ENCODE measurements at regions not wholly inside any gene's neighbourhood (a gene's known extent, or its start where the extent isn't known, plus 50 kb on each side); places are given as distances from the start of the nearest gene placed in this dataset.

DNA sequence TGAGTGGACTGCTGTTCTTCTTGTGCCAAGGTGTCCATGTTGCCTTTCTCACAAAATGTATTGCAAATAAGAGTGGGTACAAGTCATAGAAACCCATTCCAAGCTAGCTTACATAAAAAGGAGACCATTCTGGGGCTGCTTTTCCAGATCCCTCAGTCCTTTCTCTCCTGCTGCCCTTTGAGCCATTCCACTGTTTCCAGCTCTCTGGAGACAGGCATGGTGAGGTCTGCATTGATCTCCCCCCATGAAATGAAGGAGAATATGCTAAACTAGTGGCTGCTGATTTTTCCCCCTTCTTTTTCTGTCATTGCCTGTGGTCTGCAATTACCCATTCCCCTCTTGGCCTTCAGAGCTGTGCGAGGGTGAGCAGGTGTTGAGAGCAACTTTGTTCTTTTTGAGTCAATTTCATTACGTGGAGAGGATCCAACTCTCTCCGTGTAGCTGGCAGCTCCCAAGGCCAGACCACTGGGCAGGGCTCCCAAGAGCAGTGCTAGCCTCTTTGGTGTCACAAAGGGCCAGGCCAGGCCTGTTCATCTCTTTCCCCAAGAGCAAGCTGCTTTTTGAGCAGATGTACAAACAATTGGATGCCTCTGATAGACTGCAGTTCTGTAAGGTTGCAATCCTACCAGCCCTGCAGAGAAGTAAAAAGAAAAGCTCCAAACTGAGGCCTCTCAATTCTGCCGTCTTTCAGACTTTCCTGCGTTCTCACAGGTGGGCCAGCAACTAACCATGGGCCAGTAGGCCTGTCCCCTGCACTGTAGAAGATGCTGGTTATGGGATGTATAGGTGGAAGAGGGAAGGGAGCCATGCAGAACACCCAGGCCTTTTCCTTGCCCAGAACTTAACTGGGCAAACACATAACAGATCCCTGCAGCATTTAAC, 96.1 kb upstream of the ARMC2 start:
- DNase-seq, result no peak

DNA sequence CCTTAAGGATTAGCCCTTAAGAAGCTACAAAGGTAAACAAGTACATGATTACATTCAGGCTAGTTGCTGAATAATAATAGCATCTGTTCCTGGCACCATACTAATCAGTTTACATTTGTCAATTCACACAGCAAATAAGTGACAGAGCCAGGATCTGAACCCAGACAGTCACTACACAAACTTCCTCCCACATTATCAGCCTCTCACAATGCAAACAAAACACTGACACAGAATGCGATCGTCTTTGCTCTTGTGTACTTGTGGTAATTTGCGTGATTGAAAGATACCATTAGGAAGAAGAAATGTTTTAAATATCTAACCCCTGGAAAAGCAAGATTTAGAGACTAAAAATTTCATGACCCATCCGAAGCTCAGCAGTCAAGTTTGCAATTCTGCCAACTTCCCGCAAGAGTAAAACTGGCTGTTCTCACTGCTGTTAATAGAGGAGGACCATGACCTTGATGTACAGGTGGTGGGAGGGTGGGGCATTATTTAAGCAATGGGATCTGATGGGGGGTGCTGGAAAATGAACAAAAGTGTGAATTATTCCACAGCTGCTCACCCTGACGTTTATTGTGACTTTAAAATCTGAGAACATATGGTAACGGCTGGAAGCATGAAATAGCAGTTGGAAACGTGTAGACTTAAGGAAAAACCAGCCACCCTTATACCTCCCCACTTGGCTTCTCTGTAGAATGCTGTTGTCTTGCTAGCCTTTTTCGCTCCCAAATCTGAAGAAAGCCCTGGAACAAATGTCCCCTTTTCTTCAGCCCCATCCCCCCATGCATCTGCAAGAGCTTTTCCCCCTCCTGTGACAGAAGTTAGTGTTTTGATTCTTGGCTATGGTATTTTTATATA, 95.3 kb upstream of the ARMC2 start:
- peak; percentile 65 to 93 for DNase-seq

DNA sequence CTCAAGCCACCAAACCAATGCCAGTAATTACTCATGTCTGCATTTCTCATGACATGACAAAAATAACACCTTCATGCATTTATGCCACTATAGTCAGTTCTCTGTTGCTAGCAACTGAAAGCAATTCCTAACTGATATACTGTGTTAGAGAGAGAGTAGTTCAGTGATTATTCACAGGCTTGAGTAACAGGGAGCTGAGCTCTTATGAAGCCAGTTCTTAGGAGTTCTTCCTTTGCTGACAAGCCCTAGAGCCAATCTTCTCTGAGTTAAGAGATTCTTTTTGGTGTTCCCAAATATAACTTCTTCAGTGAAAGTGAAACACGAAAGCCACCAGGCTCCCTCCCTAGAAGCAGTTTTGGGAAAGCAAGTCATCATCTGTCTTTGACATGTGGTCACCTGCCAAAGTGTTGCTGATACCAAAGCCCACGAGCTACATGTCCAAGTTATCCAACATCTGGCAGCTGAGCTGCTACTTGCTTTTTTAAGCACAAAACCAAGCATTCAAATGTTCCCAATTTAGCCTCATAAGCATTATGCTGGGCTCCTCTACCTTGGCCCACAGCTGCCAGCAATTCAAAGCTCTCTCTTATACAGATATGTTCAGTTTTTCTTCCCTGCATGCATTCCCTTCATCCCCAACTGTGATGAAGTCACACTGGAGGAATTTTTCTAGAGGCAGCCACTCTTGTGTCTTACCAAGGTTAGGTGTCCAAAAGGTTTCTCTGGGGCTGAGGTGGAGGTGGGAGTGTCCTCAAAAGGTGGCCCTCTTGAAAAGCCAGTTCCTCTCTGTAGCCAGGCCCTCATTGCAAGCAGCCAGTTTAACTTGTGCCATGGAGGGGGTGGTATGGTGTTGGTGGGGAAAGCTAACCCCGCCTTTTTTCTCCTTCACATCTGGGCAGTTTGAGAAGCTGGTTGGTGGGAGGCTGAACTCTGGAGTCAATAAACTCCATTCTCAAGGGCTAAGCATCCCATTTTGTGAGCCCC, 92.7 kb upstream of the ARMC2 start:
- DNase-seq, result no peak

DNA sequence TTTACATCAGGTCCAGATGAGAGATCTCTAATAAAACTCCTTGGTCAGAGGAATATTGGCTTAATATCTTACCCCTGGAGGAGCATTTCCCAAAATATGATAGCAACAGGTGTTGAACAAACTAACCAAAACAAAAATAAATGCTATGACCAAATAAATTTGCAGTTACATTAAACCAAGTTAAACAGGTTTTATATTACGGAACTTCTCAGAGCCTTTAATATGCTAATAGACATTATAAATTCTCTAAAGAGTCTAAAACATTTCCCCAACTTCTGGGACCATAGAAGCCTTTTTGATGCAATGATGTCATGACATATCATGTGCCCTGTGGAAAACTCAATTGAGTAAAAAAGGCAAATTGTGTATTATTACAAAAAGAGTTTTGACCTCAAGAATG, 90.9 kb upstream of the ARMC2 start:
- DNase-seq, result no peak

DNA sequence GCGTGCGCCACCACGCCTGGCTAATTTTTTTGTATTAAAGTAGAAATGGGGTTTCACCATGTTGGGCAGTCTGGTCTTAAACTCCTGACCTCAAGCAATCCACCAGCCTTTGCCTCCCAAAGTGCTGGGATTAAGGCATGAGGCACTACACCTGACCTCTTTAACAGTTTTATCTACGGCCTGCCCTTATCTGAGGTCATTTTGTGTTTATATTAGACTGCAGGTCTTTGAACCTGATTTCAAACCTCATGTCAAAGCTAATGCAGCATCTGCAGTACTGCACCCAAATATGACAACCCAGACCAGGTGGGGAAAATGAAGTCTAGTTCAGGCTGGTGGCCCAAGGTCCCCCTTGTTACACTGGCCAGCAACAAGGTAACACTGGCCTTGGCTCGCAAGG, 89.3 kb upstream of the ARMC2 start:
- DNase-seq, result no peak

DNA sequence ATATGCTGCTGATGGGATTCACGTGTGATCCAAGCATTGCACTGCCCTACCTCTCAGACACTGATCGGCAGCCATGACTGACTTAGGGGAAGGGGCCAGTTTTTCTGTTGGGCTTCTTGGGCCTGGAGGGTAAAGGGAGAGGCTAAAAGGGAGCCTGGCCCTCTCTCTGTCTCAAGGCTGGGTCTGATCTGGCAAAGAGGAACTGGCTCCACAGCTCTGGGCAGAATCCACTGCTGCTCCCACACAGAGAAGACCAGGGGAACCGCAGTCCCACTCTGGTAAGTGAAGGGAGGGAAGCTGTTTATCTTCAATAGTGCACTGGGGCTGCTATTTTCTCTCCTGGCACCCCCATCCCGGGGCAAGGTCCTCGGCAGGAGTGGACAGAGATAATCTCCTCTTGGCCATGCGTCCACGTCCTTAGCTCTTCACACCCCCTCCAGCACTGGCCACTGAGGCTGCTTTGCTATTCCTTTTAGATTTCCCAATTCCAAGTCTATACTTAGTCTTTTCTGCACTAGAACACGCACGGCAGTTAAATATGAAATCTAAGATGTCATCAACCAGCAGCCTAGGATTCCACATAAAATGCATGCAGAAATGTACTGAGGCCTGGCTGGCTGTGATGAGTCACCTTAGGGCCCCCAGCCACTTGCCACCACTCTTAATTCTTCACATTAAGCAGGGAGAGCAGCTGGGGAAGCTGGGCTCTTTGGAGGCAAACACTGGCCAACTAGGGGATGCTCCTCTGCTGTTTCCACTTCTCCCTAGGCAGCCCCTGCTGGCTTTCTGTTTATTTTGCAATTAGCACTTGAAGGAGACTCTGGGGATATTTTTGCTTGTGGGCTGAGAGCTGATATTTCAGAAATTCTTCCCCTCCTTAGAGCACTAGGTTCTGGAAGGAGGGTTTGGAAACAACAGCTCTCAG, 87.8 kb upstream of the ARMC2 start:
- peak in 1 of 2 experiments; percentile 62 for DNase-seq

DNA sequence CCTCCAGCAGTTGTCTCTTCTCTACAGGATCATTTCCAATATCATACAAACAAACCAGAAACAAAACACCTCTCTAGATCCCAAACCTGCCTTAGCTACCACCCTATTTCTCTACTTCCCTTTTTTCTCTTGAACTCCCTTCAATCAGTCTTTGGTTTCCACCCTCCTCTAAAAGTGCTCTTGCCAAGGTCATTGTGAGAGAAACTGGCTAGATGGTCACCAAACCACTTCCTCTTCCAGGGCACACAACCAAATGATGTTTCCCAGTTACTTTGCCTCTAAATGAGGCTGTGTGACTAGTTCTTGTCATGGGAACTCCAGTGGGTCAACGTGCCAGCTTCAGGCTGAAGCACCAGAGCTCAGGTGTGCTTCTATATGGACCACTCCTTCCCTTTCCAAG, 85.8 kb upstream of the ARMC2 start:
- no peak for DNase-seq

DNA sequence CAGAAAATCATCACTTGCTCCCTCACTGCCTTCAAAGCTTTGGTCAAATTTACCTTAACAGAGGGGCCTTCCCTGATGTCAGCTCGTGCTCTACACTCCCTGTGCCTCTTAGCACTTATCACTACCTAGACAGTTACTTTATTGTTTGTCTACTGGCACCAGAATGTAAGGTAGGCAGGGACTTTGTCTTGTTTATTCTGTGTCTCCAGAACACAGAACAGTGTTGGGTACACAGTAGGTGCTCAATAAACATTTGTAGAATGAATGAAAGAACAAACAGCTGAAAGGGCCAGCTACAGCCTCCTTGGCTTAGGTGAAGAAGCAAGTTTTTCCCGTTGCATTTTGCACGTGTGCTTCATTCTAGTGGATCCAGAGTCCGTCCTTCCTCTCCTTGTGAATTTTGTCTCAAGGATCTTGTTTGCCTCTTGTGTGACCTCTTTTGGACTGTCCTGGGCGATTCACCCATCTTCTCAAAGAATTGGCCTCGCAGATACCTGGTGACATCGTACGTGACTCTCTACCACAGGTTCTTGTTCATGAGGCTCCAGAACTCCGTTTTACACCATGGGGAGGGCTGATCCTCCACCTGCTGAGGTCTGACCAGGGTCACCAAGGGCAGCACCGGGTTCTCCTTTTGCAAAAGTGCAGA, 84.2 kb upstream of the ARMC2 start:
- no peak for DNase-seq

DNA sequence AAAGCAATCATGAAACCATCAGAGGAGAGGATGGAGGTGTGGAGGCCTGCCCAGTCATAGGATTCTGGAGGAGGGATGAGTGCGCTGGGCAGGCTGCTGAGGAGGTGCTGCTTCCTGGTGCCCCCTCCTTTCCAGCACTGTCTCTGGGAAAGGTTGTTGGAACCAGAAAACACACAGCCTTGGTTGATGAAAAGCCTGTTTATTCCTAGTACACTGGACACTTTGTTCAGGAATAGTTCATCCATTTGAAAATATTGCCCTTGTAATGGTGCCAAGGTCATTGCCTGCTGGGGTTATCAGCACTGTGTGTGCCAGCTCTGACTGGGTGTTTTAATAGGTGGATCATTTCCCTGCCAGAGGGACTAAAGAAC, 83.7 kb upstream of the ARMC2 start:
- DNase-seq, result no peak

DNA sequence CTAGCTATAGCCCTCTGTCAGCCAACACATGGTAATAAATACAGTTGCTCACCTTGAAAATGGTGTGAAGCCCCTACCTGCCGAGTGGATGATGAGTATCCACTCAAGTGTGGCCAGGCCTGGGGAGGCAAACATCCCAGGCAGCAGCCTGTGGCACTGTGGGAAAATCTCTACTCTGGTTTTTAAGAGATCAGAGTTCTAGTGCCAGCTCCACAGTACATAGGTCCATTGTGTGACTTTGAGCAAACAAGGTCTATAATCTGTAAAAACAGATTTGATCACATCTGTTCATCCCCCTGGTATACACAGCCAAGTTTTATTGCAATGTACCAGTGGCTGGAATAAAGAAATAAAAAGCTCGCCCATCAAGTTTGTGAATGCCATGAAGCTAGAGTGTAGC, 82.7 kb upstream of the ARMC2 start:
- no peak for DNase-seq

DNA sequence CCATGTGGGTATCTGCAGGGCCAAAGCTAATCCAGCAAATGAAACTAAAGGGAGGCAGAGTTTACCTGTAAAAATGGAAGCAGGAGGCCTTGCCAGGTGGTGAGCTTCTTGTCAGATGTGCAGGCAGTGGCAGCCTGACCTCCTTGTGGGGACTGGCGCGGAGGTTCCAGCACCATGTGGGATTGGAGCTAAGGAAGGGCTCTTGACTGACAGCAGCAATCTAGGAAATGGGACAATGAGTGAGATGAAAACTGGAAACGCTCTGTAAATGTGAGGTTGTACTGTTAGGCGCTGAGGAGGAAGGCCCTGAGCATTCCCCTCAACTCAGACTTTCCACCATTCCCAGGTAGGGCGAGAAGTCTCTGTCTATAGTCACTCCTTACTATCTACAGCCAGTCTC, 81.8 kb upstream of the ARMC2 start:
- no peak for DNase-seq

DNA sequence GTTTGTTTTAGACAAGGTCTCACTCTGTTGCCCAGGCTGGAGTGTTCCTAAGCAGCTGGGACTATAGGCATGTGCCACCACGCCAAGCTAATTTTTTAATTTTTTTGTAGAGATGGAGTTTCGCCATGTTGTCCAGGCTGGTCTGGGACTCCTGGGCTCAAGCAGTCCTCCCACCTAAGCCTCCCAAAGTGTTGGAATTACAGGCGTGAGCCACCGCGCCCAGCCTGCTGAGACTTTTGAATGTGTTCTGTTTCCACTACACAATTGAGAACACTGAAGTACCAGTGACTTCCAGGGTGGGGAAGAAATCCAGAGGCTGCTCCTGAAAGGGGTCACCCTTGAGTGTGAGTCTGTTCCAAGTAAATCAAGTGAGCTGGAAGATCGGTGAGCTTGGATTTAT, 81.3 kb upstream of the ARMC2 start:
- no peak for DNase-seq

DNA sequence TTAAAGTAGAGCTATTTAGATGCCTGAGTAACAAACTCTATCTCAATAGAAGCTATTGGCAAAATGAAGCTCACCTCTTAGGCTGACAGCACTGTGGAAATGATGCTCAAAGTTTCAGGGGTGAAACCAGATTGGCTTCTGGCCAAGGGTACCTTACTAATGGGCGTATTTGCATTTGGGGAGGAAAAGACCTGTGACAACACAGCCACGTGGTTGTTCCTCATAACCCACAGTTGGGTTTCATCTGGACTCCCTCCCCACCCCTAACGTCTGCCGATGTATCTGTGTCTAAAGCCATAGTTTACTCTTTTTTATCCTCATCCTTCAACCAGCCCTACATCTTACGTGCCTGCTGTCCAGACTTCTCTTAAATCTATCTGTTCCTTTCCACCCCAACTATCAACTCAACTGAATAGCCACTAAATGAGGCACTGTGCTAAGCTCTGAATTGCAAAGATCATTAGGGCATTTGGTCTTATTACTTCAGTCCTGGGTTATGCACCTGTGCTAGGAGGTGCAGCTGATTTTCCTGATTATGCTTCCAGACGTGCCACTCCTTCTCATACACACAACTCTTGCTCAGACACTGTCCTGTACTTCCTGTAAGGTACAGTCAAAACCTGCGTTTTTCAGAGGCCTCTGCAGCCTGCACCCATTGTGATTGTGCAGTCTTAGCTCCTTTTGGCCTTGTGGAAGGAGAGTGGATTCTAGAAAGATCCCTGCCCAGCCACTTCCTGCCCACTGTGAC, 80.6 kb upstream of the ARMC2 start:
- peak in 1 of 2 experiments; percentile 31 for DNase-seq

DNA sequence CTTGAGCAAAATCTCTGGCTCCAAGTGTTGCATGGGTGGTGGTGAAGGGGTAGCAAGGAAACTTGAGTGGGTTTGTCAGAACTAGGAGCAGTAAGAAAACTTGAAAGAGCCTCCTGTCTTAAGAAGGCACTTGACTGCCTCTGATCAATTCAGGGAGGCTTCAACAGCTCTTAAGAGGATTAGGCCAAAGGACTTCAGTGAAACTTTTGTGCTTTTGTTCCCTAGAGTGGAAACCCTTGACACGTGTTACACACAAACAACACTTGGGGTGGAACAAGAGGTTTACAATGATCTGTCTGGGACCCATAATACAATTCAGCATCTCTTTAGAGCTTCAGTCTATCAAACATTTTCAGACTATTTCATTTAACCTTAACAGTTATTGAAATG, 80.1 kb upstream of the ARMC2 start:
- DNase-seq, result peak; percentile 83 to 95

DNA sequence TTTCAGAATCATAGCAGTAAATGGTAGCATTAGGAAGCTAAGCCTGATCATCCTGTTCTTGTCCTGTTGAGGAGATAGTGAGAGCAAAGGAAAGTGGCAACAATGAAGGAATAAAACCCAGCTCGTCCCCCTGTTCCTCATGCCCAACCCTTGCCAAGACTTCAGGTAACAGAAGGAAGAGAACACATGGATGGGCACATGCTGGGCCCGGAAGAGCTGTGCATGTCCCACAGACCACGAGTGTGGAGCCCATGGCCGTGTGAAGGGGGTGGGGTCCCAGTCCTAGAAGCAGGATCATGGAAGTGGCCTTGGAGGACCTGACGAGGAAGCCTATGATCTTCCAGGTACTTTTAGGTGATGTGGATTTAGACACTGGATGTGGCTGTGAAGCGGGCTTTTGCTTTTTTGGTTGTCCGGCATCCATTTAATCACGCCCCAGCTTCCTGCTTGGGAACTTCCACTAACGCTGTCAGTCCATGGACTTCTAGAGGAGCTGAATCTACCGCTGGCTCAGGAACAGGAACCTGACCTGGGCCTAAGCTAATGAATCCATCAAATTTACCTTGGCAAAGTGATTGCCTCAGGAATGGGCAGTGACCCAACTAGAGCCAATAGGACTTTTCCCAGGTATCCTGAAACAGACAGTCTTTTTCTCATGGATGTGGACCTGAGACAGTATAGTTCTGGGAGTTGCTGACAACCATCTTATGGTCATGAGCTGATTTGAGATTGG, 79.3 kb upstream of the ARMC2 start:
- DNase-seq, result no peak

DNA sequence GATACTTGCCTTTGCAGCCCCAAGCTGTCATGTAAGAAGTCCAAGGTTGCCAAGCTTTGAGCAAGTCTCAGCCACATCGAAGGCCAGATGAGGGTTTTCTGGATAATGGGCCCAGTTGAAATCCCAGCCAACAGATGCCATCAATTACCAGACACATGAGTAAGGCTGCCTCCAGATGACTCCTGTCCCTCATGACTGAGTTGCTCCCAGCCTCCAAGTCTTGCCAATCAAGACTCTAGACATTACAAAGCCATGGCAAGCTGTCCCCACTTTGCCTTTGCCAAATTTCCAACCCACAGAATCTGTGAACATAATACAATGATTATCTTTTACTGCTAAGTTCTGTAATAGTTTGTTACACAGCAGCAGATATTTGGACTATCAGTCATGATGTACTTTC, 76.8 kb upstream of the ARMC2 start:
- no peak for DNase-seq

DNA sequence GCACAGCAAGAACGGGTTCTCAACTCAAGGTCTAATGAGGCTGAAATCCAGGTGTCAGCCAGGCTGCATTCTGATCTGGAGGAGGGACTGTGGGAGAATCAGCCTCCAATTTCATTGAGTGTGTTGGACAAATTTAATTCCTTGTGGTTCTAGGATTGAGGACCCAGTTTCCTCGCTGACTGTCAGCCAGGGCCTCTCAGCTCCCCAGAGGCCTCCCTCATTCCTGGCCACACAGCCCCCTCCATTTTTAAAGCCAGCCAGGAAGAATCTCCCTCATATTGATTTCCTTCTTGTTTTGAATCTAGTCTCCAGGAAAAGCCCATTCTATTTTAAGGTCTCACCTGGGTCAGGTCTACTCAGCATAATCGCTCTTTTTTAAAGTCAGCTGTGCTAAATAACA, 73.7 kb upstream of the ARMC2 start:
- DNase-seq, result no peak

DNA sequence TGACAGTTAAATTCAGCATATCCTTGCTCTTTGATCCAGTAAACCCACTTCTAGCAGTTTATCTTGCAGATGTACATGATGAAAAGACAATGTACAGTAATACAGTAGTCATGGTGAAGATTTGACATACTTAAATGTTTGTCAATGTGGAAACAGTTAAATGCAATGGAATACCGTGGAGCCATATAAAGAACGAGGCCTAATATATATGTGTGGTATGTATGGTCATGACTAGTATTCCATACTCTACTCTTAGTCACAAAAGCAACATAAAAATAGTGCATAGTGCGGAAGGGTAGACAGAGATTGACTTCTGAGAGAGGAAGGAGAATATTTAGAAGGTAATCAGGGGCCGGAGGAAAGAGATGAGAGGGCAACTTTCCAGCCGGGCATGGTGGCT, 70.7 kb upstream of the ARMC2 start:
- no peak for DNase-seq

DNA sequence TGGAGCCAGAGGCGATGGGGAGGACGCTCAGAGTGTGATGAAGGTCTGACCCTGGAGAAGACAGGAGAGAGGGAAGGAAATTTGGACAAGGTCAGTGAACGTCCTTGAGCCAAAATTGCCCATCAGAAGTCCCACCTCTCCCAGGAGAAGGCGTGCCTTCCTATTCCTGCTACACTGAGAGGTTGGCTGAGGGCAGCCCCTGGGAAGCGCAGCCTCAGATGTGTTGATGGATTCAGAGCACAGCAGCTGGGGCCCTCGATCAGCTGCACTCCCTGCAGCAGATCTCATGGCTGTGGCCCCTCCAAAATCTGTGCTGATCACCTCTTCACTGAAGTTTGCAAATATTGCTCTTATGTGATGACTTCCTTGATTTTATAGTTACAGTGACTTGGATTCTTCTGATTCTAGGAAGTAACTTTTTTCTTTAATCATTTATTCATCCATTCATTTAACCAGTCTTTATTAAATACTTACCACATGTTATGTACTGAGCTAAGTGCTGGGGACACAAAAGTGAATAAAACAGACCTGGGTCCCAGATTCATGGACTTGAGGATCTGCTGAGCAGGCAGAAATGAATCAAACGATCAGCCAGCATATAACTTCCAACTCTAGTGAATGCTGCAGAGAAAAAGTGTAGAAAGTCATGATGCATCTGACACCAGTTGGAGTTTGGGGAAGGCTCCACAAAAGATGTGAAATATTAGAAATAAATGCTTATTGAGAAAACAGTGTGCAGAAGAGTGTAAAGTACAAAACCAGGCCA, 69.6 kb upstream of the ARMC2 start:
- no peak for DNase-seq
